T-helper 2 cell (primary cell): ENCODE measurements at regions not wholly inside any gene's neighbourhood (a gene's known extent, or its start where the extent isn't known, plus 50 kb on each side); places are given as distances from the start of the nearest gene placed in this dataset.
"Not testable (repeated sequence)": the region's sequence is repeated elsewhere in the genome, so short reads cannot be mapped to it uniquely, and the experiment has no call there.

Experiments
- DNase-seq, 5 experiments: peaks; one replicate each; pipeline versions ENCODE4 v3.0.0 to v3.0.0-alpha.2; 2012 to 2022

GRCh38 chr9:90499761-90500160 is 142.9 kb downstream of the DIRAS2 start:
- no peak for DNase-seq

- DNase-seq: no peak
These were observed 140.5 kb downstream of the DIRAS2 start for GRCh38 chr9:90502134-90502533.

- DNase-seq: peak in 1 of 5 experiments; percentile 1
These were observed 138.1 kb downstream of the DIRAS2 start for GRCh38 chr9:90504486-90504885.

GRCh38 chr9:90505695-90506094 is 136.9 kb downstream of the DIRAS2 start:
- no peak for DNase-seq

- DNase-seq: not testable (repeated sequence)
These were observed 136.2 kb downstream of the DIRAS2 start for GRCh38 chr9:90506402-90506801.

GRCh38 chr9:90507621-90508020 is 135.0 kb downstream of the DIRAS2 start:
- no peak for DNase-seq

GRCh38 chr9:90508940-90509339 is 133.7 kb downstream of the DIRAS2 start:
- no peak for DNase-seq

GRCh38 chr9:90511711-90512110 is 130.9 kb downstream of the DIRAS2 start:
- DNase-seq: no peak

GRCh38 chr9:90514877-90515276 is 127.7 kb downstream of the DIRAS2 start:
- DNase-seq: no peak

GRCh38 chr9:90515510-90515909 is 127.1 kb downstream of the DIRAS2 start:
- DNase-seq: no peak

GRCh38 chr9:90517103-90517502 is 125.5 kb downstream of the DIRAS2 start:
- DNase-seq: no peak

GRCh38 chr9:90521811-90522570 is 120.6 kb downstream of the DIRAS2 start:
- no peak for DNase-seq

GRCh38 chr9:90523958-90524357 is 118.7 kb downstream of the DIRAS2 start:
- no peak for DNase-seq

- DNase-seq: no peak
These were observed 116.2 kb downstream of the DIRAS2 start for GRCh38 chr9:90526386-90526785.

GRCh38 chr9:90536094-90536493 is 106.5 kb downstream of the DIRAS2 start:
- not testable (repeated sequence) for DNase-seq

- DNase-seq: no peak
These were observed 104.1 kb downstream of the DIRAS2 start for GRCh38 chr9:90538566-90538965.

GRCh38 chr9:90539286-90539685 is 103.3 kb downstream of the DIRAS2 start:
- no peak for DNase-seq

- no peak for DNase-seq
These were observed 101.9 kb downstream of the DIRAS2 start for GRCh38 chr9:90540734-90541133.

GRCh38 chr9:90544488-90544887 is 98.1 kb downstream of the DIRAS2 start:
- DNase-seq: no peak

GRCh38 chr9:90546200-90546599 is 96.4 kb downstream of the DIRAS2 start:
- DNase-seq: no peak

- no peak for DNase-seq
These were observed 94.7 kb downstream of the DIRAS2 start for GRCh38 chr9:90547896-90548295.

GRCh38 chr9:90552317-90552716 is 90.3 kb downstream of the DIRAS2 start:
- no peak for DNase-seq

GRCh38 chr9:90555351-90556057 is 87.1 kb downstream of the DIRAS2 start:
- no peak for DNase-seq
